ENCODE measurements at regions not wholly inside any gene's neighbourhood (a gene's known extent, or its start where the extent isn't known, plus 50 kb on each side); places are given as distances from the start of the nearest gene placed in this dataset.

DNA sequence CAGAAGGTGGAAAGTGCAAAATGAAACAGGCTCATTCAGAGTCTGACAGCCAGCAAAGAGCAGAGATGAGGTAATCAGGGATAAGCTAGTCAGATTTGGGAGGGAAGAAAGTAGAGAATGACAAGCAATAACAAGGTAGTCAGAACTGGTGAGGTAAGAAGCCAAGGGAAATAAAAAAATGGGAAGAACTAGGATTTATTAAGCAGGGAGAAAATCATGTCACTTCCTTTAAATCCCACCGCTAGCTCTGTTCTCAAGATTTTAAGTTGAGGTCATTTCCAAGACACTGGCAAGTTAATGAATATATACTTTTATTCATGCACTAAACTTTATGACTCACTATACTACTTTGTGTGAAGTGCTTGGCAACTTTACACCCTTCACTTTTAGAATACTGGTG, 1106.8 kb downstream of the IGSF11 start:
- DNase-seq: no peak

DNA sequence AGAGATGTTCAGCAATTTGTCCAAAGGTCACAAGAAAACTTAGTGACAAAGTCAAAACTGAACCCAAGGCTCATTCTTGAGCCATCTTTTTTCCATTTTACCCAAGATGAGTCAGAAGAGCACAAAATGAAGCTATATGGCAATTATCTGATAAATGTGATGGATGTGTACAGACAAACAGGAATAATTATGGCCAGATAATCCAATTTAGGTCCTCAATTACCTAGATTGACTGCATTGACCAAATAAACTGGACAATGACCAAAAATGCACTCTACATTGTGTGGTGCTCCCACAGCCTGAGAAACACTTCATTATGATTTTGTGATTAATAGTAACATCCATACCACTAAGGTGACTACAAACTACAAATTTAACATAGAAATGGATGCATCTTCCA, 1105.8 kb downstream of the IGSF11 start:
- no peak for DNase-seq

DNA sequence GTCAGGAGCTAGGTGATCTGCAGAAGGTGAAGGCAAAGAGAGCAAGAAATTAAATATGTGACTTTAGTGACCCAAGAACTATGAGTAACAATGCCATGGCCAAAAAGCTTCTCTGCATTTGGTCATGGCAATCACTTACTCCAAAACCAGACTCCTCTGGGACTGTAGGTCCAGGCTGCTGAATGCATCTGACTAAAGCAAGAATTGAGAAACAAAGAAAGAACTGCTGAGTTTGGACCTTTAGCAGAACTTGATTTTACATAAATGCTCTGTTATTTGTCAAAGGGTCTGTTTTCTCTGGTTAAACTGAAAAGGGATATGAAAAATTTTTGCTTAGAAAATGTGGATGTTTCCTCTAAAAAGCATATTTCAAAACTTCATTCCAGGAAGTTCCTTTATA, 1102.2 kb downstream of the IGSF11 start:
- DNase-seq: no peak

DNA sequence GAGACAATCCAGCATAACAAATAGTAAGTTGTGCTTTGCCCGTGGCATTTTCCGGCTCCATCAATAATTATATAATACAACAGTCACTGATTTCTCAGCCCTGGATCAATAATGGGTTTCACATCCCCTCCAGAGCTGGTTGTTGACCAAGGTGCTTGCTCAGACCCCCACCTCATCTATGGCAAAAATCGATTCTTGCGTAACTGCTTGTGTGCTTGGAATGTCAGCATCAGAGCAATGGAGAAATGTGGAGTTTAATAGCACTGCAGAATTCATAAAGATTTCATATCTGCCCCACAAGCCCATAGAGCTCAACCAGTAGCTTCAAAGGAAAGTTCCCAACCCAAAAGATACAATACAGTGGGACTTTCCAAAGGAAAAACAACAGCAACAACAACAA, 1098.5 kb downstream of the IGSF11 start:
- no peak for DNase-seq

DNA sequence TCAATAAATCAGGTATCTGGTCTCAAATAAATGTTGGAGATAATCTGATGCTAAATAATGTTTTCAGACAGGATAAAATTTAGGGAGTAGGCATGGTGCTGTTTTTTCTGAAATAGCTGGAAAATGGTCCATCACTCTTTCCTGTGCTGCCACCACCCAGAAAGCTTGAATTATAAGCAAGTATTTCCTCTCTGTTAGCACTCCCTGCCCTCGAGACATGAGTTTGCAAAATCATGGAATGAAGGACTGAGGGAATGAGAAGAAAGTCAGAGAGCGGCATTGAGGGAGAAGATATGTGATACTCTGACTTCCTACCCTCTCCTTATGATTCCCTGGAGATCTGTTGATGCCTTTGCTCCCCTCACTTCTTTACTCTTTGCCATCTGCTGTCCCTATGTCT, 1095.7 kb downstream of the IGSF11 start:
- no peak for DNase-seq

DNA sequence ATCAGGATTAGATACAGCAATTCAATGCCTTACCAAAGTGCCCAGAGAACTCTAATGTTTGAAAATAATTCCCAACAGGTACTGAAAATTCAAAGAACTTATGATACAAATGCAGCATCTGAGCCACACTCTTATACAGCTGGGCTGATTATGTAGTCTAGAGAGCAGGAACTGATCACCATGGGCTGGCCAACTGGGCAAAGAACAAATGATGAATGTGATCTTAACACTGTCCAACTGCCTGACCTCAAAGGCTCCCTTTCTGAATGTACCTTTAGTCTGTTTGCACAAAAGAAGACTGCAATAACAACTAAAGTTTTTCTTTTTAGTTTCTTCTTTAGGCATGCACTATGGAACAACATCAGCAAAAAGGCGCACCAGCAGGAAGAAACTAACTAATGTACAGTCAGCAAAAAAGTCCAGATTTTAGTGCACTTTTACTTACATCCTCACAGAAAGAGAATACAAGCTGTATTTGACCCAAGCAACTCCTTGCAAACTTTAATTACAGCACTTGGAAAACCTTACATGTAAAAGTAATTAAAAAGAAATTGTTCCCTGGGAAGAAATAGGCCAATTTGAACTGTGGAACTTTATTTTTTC, 1095.1 kb downstream of the IGSF11 start:
- no peak for DNase-seq

DNA sequence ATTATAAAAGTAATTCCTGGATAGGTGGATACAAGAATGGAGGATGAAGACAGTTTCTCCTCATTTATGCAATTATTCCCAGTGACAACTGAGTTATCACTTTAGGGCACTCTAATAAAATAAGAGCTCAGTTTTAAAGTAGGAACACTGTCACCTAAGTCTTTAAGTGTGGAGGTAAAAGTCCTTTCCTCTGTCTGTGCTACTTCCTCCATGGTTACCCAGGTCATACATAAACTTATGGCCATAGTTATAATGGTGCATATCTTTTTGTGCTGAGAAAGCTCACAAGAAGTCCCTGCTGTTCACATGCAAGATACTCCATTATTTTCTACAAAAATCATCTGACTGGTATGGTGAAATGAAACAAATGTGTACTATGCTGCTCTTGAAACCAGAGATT, 1093.6 kb downstream of the IGSF11 start:
- DNase-seq: no peak

DNA sequence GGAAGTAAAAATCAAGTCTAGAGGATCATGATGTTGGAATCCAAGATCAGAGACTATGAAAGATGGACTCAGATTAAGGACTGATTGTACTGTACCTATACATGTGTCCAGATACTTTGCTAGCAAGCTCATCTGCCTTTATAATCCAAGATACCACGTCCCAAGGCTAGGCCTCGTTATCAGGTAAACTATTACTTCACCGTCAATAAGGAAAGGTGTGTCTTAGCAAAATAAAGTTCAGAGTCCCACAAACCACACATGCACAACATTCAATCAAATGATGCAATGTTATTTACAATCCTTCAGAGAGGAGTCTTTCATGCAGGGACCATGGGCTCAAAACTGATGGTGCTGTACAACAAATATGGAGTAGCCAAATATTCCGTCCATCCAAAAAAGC, 1092.9 kb downstream of the IGSF11 start:
- DNase-seq: no peak

DNA sequence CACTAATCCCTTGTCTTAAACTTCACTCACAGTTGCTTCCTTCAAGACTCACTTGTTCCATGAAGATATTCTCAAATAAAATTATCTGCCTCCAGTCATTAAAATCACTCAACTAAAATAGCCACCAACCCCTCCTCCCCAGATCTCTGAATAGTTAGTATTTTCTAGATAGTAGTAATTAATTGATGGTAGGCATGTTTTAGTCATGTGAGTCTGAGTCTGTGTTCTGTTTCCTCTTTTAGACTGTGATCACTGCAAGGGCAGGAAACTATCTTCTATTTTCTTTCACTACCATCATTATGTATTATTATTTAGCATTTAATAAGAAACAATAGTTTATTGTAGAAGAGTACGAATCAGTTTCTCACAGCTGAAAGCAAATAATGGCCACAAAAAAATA, 1080.5 kb downstream of the IGSF11 start:
- DNase-seq: no peak

DNA sequence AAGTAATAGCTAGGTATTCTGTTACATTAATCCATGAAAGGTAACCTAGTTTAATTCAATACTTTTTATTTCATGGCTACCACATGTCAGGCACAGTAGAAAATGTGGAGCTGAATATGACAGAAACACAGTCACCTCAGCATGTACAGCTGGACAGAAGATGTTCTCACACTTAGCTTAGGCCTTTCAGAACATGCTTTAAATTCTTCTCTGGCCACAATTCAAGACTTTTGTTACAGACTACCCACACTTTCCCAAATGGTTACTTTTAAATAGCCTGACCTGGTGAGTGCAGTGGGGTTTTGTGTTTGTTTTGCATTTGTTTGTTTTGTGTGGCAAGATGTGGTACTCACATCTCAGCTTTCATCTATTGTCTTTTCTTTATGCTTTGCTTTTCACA, 1079.5 kb downstream of the IGSF11 start:
- DNase-seq: no peak

DNA sequence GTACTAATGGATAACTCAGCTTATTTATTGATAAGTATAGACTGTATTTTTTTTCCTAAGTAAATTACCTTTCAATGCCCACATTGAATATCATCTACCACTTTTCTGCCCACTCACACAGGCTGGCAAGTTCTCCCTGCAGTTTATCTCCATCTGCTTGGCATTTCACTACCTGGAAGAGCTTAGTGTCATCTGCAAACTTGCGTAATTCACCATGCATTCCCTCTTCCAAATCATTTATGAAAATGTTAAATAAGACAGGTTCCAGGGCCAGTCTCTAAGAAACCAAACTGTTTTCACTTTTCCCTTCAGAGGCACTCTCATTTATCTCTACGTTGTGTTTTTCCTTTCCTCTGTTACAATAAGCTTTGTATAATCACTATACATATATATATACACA, 1076.6 kb downstream of the IGSF11 start:
- DNase-seq: no peak

DNA sequence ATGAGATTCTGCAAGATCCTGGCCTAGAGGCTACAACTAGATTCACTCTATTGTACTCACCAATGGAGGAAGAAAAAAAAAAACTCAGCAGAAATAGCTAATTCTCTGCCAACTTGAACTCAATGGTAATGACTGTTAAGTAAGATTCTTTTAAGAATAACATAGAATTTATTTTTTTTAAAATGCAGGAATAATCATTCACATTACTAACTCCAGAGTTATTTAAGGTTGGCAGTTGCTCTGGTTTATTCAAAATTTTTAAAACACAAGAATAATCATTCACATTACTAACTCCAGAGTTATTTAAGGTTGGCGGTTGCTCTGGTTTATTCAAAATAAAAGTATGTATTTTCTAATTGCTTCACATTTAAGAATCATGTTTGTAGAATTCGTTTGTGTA, 1071.9 kb downstream of the IGSF11 start:
- no peak for DNase-seq

DNA sequence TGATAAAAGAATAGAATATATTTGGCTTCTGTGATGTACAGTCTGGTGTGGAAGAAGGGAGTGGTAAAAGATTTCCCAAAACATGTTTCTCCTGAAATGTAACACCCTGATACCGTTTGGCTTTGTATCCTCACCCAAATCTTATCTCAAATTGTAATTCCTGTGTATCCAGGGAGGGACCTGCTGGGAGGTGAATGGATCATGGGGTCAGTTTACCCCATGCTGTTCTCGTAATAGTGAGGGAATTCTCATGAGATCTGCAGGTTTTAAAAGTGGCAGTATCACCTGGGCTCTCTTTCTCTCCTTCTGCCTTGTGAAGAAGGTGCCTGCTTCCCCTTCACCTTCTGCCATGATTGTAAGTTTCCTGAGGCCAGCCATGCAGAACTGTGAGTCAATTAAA, 1070.8 kb downstream of the IGSF11 start:
- DNase-seq: no peak

DNA sequence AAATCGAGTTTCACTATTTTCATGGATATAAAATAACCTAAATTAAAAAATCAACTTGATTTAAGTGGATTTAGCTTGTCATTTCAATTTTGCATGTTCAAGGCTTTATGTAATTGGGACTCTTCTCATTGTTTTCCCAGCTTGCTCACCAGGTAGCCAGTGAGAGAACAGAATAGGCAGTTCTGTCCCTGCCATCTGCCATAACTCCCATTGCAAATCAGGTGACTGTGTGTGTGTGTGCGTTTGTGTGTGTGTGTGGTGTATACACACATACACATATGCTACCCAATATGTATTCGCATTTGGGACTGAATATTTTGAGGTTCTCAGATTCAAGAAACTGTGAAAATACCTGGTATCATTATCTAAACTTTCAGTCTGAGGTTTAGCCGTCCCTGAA, 1069.8 kb downstream of the IGSF11 start:
- no peak for DNase-seq

DNA sequence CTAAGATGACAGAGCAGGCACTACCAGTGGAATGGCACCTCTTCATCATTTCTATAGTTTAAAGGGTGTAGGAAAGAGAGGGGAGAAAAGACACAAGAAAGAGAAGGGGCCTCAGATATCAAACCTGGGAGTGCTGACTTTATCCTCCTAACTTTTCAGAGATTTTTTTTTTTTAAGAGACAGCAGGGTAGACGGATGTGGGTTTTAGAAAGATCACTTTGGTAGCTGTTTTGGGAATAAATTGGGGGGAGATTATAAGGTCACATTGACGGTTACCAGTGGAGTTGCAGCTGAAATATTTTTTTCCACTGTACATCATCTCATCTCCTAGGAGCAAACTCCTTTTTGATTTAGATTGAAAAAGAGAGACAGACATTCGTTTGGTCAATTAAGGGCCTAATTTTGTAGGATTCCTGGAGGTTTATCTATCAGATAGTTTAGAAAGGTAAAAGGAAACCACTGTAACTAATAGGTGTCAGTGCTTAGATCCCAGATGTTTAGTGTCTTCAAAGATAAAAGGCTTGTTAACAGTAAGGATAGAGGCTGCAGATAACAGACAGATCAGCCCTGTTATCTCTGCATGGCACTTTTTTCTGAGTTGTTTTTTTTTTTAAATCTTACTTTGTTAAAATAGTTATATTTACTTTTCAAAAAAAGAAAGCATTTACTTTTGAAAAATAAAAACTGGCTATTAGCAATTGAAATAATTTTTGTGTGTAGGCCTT, 1057.0 kb downstream of the IGSF11 start:
- no peak for DNase-seq

DNA sequence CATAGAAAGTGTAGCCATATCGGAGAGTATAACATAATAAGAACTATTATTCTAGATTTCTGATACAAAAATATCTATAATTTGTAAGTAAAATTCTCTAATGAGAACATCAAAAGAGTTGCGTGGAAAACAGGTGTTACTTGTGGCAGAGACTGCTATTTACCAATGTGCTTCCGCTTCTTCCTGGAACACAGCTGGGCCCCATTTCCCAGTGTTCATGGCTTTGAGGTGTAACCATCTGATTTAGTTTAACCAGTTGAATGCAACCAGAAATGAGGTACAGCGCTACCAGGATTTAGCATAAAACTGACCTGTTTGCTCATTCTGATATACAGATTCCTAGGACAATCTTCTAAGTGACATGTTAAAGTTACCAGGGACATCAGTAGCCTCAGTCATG, 1055.2 kb downstream of the IGSF11 start:
- DNase-seq: no peak

DNA sequence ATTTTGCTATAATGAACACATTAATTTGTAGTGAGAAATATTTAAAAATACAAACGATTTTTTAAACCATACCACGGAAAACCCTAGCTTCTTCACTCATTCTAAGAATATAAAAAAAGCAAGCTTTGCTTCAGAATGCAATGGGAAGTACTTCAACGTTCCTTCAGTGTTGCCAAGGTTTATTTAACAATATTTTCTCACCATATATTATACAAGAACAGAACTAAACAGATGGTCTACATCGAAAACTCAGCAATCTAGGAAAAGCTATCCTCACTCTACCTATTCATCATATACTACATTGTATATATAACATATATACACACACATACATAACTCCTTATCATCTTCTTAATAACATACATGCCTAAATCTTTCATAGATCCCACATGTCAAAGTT, 1047.4 kb downstream of the IGSF11 start:
- DNase-seq: no peak

DNA sequence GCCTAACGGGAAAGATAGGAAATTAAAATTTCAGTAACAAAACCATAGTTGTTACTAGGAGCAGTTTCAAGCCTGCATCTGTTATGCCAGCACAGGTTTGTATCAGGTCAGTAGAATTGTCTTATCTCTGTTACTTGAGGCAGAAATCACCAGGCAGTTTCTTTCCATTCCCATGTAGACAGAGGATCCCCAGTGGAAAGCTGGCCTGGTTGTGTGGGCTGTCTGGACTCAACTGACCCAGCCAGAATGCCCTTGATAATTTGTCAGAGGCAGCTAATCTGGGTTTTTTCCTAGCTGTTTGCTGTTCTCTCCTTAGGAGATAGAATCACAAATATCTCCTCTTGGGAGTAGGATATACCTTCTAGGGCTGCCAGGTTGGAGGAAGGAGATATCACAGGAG, 1044.7 kb downstream of the IGSF11 start:
- DNase-seq: no peak

DNA sequence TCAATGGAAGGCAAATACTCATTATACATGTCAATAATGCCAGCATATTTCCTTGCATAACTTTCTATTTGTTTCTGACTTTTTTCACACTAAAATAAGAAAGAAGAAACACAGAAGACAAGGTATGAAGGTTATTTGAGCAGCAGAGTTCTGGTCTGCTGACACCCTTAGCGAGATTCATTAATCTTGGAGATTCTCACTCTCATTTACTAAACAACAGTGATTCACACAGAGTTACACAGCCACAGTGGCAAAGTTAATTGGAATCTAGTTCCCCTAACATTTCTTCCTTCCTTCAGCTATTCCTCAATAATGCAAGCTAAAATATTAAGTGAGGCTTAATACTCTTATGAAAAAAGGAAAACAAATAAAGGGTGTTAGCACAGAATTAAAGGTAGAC, 1044.0 kb downstream of the IGSF11 start:
- DNase-seq: no peak

DNA sequence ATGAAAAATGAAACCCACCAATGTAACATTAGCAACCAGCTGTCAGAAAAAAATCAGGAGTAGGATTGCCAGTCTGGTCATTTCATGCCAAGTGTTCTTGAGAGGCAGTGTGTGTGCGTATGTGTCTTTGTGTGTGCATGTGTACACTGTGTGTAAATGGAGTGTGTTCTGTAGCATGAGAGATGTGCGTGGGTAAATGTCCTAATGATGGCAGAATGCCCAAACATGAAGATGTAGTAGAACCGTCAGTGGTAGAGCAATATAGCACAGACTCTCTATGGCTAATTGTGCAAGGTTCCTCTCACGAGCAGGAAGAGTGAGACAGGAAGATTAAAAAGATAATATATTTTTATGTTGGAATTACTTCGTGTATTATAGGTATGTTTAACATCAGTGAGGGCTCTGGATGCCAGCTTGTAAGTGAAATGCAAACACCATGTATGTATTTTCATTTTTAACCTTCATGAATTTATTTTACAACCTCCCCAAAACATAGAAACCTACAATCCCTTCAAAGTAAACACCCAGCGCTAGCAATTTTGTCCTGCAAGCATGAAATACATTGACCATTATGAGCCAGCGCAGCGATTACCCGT, 1038.7 kb downstream of the IGSF11 start:
- DNase-seq: no peak

DNA sequence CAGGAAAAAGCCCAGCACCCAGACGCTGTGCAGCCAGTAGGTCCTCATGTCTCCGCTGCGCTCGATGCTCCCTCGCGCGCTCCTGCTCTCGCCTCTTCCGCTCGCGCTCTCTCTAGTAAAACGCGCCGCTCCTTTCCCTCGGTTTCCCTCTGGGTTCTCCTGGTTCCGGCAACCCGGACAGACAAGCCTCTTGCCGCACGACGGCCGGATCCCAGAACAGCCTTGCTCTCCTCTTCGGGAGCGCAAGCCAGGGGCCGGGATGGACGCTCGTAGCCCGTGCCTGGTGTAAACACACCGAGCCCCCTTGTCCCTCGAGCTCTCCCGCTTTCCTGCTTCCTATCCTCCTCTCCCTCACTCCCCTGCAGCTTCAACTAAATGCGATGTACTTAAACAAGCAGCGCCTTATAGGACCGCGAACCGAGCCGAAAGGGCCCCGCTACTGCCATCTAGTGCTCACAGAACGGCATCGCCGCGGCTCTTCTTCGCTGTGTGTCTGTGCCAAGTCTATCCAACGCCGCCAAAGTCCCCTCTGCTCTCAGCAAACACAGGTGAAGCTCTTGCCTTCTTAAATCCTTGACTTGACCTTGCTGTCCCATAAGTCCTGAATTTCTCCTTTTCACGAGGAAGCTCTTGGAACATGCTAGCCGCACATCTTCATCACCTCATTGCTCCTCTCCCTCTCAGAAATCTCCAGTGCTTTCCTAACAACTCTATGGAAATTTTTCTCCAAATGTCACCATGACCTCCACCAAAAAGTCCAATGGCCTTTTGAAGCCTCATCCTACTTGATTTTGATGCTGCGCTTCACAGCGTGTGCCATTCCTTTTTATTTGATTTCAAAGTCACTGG, 1037.2 kb downstream of the IGSF11 start:
- DNase-seq: peak in 2 of 5 donors; percentile 9 to 45

DNA sequence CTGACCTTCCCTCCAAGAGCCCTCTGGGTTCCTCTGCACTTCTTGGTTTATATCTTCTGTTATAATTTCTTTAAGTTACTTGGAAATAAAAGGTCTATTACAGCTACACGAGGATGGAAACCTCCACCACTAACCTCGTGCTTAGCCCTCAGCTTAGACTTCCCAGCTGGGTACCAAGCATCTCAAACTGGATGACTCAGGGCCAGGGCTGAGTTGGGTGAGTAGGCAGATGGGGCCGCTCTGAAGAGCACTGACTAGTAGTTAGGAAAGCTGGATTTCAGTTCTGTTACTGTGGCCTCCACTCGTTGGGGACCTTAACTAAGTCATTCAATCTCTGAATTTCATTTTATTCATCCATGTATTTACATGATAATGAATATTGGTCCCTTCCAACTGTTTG, 1036.6 kb downstream of the IGSF11 start:
- no peak for DNase-seq

DNA sequence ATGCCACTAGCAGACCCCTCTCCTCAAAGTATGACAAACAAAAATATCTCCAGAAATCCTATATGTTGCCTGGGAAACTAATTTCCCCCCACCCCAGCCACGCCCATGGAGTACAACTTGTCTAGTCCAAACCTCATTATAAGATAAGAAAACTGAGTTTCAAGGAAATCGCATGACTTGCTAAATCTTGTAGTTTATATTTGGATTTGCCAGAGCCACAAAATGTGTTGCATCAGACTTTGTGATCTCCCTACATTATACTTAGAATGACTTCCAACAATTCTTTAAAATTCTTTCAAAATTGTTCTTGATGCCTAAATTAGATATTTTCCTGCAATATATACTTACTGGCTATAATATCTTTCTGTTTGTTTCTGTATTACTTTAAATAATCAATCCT, 1034.4 kb downstream of the IGSF11 start:
- no peak for DNase-seq

DNA sequence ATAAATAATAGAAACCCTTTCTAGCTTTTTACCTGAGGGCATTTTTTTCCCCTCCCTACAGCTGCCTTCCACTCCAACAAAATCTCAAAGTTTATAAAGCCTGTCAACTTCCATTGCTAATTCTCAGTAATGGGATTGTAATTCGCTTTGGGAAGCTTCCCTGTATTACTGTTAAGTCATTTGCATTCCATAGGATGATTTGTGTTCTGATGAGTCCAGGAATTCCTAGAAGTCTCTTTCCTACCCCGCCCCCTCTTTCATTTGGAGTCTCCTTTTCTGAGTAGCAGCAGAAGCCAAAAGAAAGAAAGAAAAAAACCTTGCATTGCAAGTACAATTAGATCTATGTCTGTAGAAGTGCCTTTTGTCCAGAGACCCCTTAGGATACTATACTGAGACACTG, 1033.3 kb downstream of the IGSF11 start:
- no peak for DNase-seq

Measured in T-helper 1 cell (primary cell).